GM18873 (cell line): ENCODE measurements at regions not wholly inside any gene's neighbourhood (a gene's known extent, or its start where the extent isn't known, plus 50 kb on each side); places are given as distances from the start of the nearest gene placed in this dataset.
"Not testable (repeated sequence)": the region's sequence is repeated elsewhere in the genome, so short reads cannot be mapped to it uniquely, and the experiment has no call there.

Experiments used
- ATAC-seq: cut with Tn5 transposase; IDR thresholded peaks from one replicate; pipeline ENCODE4 v1.9.1; 2021; ENCODE audit warnings: mild to moderate bottlenecking, moderate library complexity, moderate number of reproducible peaks; ENCODE audit not compliant: unreplicated experiment, low FRiP score

- ATAC-seq: no peak
These were observed 928.4 kb upstream of the WWC1 start for GRCh38 chr5:167363065-167363464.

DNA sequence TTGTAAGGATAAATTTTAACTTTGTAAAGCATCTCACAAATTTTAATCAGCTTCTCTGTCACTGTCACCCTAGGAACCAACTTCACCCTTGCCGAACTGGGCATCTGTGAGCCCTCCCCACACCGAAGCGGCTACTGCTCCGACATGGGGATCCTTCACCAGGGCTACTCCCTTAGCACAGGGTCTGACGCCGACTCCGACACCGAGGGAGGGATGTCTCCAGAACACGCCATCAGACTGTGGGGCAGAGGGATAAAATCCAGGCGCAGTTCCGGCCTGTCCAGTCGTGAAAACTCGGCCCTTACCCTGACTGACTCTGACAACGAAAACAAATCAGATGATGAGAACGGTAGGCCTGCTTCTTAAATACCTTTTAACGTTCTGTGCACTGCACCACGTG, 916.3 kb upstream of the WWC1 start:
- ATAC-seq: no peak

DNA sequence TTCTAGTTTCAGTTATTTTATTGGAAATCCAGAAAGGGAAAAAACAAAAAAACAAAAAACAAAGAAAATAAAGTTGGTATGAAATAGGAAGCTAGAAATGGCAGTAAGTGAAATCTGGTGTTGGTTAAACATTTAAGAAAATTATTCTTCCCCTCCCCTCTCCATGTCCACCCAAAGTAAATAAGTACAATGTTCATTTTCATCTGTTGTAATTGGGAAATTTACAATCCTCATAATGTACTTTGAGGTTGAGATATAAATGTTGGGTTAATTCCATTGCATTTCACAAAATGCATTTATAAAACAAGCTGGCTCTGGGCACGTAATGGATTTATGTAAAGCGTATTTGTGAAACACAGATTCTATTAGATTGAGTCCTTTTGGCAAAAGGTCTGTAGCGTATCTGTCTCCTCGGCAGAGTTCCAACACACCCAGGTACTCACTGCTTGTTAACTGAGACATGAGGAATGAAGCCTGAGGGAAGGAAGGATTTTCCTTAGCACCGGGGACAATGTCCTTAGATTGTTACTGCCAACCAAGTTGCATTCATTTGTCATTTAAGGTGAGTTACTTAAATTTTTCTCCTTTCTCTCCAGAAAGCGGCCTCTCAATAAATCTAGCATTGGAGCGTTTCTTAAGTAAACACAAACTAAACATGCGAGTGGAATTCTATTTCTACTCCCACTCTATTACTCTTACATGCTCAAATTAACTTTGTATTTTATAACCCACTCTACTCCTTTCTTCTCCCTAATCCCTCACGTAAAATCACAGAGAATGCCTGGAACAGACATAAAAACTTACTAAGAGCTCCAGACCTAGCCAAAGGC, 912.3 kb upstream of the WWC1 start:
- ATAC-seq: no peak

- no peak for ATAC-seq
These were observed 910.0 kb upstream of the WWC1 start for GRCh38 chr5:167381457-167381856.

DNA sequence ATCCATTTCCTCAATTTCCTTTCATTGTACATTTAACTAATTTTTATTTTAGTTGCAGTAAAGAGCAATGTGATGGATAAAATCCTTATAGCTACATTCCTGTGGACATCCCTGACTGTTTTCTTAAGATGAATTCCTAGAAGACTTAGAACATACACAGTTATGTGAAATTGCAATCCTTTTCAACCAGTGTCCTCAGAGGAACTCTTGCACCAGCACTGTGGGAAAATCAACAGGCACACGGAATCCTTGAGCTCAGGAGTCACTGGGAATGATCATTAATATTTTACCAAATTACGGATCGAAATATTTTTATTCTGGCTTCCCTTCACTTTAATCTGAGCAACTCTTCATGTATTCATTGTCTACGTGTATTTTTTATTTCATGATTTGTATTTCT, 901.9 kb upstream of the WWC1 start:
- no peak for ATAC-seq

DNA sequence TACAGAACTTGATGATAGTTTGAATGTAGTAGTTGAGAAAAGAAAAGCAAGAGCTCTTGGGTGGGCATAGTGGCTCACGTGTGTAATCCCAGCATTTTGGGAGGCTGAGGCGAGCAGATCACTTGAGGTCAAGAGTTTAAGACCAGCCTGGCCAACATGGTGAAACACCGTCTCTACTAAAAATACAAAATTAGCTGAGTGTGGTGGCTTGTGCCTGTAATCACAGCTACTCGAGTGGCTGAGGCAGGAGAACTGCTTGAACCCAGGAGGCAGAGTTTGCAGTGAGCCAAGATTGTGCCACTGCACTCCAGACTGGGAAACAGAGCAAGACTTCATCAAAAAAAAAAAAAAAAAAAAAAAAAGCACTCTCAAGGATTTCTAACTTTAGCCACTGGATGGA, 900.2 kb upstream of the WWC1 start:
- ATAC-seq: not testable (repeated sequence)

GRCh38 chr5:167392240-167392639, 899.2 kb upstream of the WWC1 start:
- ATAC-seq: no peak

DNA sequence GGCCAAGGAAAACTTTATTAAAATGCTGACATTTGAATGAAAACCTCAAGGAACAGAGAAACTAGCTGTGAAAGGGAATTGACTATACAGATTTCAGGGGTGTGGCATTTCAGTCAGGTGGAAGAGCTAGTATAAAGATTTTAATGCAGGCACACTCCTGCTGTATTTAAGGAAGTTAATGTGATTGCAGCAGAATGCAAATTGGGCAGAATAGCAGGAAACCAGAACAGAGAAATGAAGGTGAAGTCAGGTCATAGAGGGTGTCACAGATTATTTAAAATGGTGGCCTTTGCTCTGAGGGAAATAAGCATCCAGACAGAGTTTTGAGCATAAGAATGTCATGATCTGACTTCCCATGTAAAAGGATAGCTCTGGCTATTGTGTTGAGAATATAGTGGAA, 898.1 kb upstream of the WWC1 start:
- ATAC-seq: no peak

DNA sequence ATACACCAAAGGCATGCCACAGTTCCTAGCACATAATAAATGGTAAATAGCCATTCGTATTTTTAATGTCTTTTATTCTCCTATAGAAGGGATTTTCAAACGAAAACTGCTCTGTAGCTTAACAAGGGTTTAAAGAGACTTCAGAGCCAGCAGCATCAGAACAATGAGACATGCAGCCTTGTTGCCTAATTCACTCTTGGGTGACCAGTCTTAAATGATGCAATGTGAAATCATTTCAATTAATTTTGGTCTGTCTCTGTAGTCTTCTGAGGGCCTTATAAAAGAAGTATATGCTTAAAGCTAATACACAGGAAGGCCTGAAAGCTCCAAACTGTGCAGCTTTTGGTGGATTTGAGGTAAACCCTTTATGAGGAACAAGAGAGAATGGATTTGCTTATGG, 888.8 kb upstream of the WWC1 start:
- no peak for ATAC-seq

- no peak for ATAC-seq
These were observed 884.9 kb upstream of the WWC1 start for GRCh38 chr5:167406513-167406912.

DNA sequence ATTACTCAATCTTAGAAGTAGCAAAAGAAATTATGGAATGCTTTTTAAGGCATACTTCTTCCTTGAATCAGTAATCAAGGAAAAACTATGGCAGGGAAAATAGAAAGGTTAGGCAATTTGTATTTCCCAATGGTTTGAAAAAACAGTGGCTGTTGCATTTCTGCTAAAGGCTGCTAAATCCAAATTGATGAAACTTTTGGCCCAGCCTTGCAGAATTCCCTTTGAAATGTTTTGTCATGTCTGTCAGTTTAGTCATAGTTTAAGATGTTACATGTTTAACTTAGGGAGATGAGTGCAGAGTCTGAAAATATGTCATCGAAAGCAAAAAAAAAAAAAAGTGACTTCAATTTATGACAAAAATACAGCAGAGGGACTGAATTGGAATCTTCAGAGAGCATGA, 878.9 kb upstream of the WWC1 start:
- ATAC-seq: no peak

- no peak for ATAC-seq
These were observed 877.9 kb upstream of the WWC1 start for GRCh38 chr5:167413506-167413905.

DNA sequence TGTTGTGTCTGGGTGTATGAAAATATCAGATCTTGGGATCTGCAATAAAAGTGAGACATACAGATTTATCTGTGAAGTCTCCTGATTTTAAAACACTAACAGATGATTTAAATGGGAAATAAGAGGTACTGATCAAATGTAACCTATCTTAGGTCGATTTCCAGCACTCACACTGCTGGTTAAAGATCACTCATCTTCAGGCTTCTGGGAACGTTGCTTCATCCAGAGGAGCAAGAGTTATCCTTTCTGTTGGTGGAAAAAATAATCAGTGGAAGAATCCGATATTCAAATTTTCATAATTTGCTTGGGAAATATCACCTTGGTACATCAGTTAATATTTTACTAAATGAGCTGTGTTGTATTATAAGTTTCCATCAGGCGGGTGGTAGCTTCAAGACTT, 876.8 kb upstream of the WWC1 start:
- no peak for ATAC-seq

DNA sequence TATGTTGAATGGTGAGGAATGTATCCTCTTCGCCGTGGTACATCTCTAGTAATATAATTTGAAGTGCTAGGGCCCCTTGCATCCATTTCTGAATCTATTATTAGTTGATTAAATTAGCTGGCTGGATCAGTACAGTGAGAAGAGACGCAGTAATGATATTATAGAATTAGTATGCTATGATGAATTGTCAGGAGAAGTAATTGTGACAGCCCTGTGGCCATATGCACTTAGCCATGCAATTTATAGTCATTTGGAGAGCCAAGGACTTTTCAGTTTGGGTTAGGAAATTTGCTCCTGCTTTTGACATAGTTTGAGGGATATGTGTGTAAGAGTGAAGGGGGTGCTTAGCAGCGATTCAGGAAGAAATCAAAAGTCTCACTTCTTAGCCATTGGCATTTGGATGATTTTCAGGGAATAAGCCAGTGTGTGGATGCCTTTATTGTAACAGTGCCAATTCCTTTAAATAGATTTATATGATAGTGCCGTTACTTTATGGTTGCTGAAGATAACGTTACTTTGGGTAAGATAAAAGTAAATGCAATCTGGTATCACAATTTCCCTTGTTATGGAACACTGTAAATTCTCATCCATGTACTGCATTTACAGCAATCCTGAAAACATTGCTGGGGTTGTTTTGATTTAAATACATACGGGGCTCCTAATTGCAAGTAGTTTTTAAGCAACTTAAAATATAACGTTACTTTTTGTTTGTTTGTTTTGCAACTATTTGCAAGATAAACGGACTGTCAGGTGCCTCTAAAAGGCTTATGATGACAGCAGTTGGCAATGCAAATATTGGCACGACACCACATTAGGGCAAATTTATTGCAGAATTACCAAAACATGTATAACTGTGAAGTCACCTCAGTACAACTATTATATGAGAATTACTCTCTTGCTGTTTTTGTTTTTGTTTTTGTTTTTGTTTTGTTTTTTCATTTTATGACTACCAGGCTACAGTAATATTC, 875.4 kb upstream of the WWC1 start:
- no peak for ATAC-seq

DNA sequence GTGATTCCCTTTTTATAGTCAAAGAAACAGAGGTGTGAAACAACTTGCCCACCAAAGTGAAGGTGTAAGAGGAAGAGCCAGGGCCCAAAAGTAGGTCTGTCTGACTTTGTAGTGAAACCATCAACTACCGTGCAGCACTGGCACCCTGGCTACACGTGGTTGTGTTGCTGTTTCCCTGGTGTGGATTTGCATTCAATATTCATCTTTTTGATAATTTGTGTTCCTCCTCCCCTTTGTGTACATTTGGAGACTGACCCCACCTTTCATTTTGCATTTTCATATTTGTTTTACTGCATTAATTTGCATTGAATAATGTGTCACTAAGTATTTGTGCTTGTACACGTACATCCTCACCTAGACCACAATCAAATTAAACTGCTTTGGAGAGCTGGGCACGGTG, 873.8 kb upstream of the WWC1 start:
- no peak for ATAC-seq

DNA sequence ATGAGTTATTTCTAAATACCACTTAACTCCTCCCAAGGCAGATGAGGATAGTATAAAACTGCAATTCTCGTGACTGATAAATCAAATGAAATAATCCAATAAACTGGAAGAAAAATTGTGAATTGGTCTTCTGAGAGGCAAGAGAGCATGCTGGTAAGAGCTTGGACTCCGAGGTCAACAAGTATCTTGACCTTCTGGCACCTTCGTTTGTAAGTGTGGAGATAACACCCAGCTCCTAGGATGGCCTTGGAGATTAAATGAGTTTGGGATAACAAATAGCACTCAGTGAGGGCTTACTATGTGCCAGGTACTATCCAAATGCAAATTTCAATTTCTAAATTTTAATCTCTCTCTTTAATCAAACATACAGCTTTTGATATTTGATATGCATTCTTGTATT, 866.3 kb upstream of the WWC1 start:
- ATAC-seq: no peak

DNA sequence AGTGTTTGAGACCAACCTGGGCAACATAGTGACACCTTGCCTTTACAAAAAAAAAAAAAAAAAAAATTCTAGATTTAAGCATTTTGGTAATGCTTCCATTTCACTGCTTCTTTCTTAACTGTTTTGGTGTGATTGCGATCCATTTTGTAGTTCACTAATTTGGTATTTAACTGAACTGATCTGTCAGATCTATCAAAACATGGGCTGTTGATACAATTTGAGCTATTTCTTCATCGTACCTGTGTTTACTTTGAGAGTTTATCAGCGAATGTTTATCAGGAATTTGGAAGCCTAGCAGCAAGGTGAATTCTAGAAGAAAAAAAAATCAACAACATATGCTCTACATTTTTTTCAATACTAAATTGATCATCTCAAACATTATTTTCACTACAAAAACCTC, 864.9 kb upstream of the WWC1 start:
- no peak for ATAC-seq

DNA sequence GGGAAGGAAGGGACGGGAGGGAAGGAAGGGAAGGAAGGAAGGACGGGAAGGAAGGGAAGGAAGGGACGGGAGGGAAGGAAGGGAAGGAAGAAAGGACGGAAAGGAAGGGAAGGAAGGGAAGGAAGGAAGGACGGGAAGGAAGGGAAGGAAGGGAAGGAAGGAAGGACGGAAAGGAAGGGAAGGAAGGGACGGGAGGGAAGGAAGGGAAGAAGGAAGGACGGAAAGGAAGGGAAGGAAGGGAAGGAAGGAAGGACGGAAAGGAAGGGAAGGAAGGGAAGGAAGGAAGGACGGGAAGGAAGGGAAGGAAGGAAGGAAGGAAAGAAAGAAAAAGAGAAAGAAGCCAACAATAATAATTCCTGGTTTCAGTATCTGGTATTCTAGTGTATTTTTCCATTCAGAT, 863.8 kb upstream of the WWC1 start:
- not testable (repeated sequence) for ATAC-seq

- ATAC-seq: no peak
These were observed 850.6 kb upstream of the WWC1 start for GRCh38 chr5:167440846-167441245.

- ATAC-seq: no peak
These were observed 848.5 kb upstream of the WWC1 start for GRCh38 chr5:167442922-167443321.
